Skeletal muscle tissue (tissue), 3 donors: ENCODE measurements at regions not wholly inside any gene's neighbourhood (a gene's known extent, or its start where the extent isn't known, plus 50 kb on each side); places are given as distances from the start of the nearest gene placed in this dataset.

Source experiments
- H3K27ac ChIP-seq: one replicate; pipeline ENCODE4 v1.7.0; 2013; ENCODE audit warnings: mild to moderate bottlenecking, low read depth, low read length, inconsistent platforms
- H3K27me3 ChIP-seq, 3 donors: one replicate each; pipeline ENCODE4 v1.7.0; 2013; ENCODE audit warnings: low read length in 3 of 3; ENCODE audit not compliant: control insufficient read depth in 3 of 3, insufficient read depth in 3 of 3
- H3K36me3 ChIP-seq, 3 donors: one replicate each; pipeline ENCODE4 v1.7.0; 2013; ENCODE audit warnings: low read length in 3 of 3; ENCODE audit not compliant: control insufficient read depth in 3 of 3, insufficient read depth in 3 of 3
- H3K4me1 ChIP-seq, 3 donors: one replicate each; pipeline ENCODE4 v1.7.0; 2013; ENCODE audit warnings: low read length in 3 of 3, mild to moderate bottlenecking in 3 of 3; ENCODE audit not compliant: control insufficient read depth in 3 of 3, insufficient read depth in 3 of 3
- H3K4me3 ChIP-seq, 3 donors: one replicate each; pipeline ENCODE4 v1.7.0; 2013; ENCODE audit warnings: low read length in 3 of 3
- H3K9ac ChIP-seq, 3 donors: one replicate each; pipeline ENCODE4 v1.7.0; 2013; ENCODE audit warnings: low read length in 3 of 3, mild to moderate bottlenecking in 3 of 3, moderate library complexity in 2 of 3, low read depth in 1 of 3
- H3K9me3 ChIP-seq, 3 donors: one replicate each; pipeline ENCODE4 v1.7.0; 2013; ENCODE audit warnings: low read length in 3 of 3; ENCODE audit not compliant: control insufficient read depth in 3 of 3
- donor health status: Osteomylitis.

DNA sequence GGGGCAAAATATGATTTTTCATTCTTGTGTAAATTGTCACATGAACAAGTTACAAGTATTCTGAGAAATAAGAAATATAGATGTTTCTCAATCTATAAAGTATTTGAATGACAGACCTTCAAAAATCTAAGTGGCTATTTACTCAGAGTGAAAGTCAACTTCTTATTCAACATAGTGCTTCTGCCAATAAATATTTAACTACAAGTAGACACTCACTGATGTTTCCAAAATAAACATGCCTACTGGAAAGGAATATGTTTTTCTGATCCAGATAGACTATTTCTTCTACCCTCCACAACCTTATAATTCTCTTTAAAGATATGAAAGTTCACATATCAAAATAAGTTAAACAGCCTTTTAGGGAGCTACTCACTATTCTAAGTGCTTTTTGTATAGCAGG is 296.3 kb downstream of the DSC3 start:
- H3K9me3 ChIP-seq: no peaks in the 10 kb centered on the region
- H3K36me3 ChIP-seq: no peaks in the 10 kb centered on the region
- no peaks in the 10 kb centered on the region for H3K4me1 ChIP-seq
- no peak overlapping the region for H3K9ac ChIP-seq
- no peak overlapping the region for H3K4me3 ChIP-seq
- H3K27ac ChIP-seq: no peak overlapping the region
- H3K27me3 ChIP-seq: no peaks in the 10 kb centered on the region

- Histone ChIP-seq H3K36me3 (no peaks in the 10 kb centered on the region), H3K4me1 (no peaks in the 10 kb centered on the region), H3K27ac (no peak overlapping the region), H3K9me3 (no peaks in the 10 kb centered on the region), H3K4me3 (no peak overlapping the region), H3K27me3 (no peaks in the 10 kb centered on the region), H3K9ac (no peak overlapping the region)
These were observed 299.5 kb downstream of the DSC3 start for GRCh38 chr18:30743033-30743432.

DNA sequence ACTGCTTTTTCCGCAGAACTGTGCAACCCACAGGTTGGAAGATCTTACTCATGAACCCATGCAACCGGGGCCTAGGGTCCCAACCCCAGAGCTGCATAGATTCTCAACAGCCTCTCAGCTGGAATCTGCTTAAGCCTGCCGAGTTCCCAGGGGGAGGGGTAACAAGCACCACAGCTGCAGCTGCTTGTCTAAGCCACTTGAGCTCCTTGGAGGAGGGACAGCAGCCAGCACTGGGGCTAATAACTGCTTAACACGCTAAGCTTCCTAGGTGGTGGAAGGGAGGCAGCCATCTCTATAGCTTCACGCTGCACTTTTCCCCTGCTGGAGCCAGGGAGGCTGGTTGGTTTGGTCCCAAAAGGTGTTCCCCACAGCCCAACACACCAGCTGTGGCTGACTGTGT is 311.6 kb downstream of the DSC3 start:
- H3K9ac ChIP-seq: no peak overlapping the region

DNA sequence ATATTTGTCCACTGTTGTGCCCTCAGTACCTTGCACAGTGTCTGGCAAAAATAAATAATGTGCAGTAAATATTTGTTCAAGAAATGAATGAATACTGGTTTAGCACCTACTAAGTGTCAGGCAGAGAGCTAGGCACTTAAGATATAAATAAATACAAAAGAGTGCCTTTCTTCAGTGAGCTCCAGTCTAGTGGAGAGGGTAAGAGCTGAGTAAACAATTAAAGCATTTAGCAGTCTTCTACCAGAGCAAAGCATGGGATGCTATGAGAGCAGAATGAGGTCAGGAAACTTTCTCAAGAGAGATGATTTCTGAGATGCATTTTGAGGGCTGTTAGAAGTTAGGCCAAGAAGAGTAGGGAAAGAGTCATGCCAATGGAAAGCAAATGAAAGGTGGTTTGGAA is 314.7 kb downstream of the DSC3 start:
- Histone ChIP-seq H3K4me1 (no peaks in the 10 kb centered on the region), H3K4me3 (no peak overlapping the region), H3K9ac (no peak overlapping the region)

More for the DNA sequence above, 311.6 kb downstream of the DSC3 start:
- Histone ChIP-seq H3K4me1 (no peaks in the 10 kb centered on the region), H3K36me3 (no peaks in the 10 kb centered on the region), H3K9me3 (no peaks in the 10 kb centered on the region), H3K27ac (no peak overlapping the region), H3K27me3 (no peaks in the 10 kb centered on the region), H3K4me3 (no peak overlapping the region)

GRCh38 chr18:30713299-30713698 is 329.2 kb downstream of the DSC3 start:
- H3K27ac ChIP-seq: no peak overlapping the region
- H3K36me3 ChIP-seq: no peaks in the 10 kb centered on the region
- H3K27me3 ChIP-seq: no peaks in the 10 kb centered on the region
- no peak overlapping the region for H3K9ac ChIP-seq
- H3K9me3 ChIP-seq: no peaks in the 10 kb centered on the region
- H3K4me1 ChIP-seq: no peaks in the 10 kb centered on the region
- no peak overlapping the region for H3K4me3 ChIP-seq

More for the DNA sequence above, 314.7 kb downstream of the DSC3 start:
- no peaks in the 10 kb centered on the region for H3K36me3 ChIP-seq
- no peaks in the 10 kb centered on the region for H3K9me3 ChIP-seq
- H3K27ac ChIP-seq: no peak overlapping the region
- H3K27me3 ChIP-seq: no peaks in the 10 kb centered on the region

- no peaks in the 10 kb centered on the region for H3K36me3 ChIP-seq
- H3K4me3 ChIP-seq: no peak overlapping the region
- H3K27me3 ChIP-seq: no peaks in the 10 kb centered on the region
- H3K27ac ChIP-seq: no peak overlapping the region
- no peaks in the 10 kb centered on the region for H3K4me1 ChIP-seq
- H3K9ac ChIP-seq: no peak overlapping the region
- H3K9me3 ChIP-seq: no peaks in the 10 kb centered on the region
These were observed 330.2 kb downstream of the DSC3 start for GRCh38 chr18:30712383-30712782.

GRCh38 chr18:30709595-30709994 is 332.9 kb downstream of the DSC3 start:
- Histone ChIP-seq H3K36me3 (no peaks in the 10 kb centered on the region), H3K27me3 (no peaks in the 10 kb centered on the region), H3K27ac (no peak overlapping the region), H3K4me1 (no peaks in the 10 kb centered on the region), H3K9ac (no peak overlapping the region), H3K9me3 (no peaks in the 10 kb centered on the region), H3K4me3 (no peak overlapping the region)

DNA sequence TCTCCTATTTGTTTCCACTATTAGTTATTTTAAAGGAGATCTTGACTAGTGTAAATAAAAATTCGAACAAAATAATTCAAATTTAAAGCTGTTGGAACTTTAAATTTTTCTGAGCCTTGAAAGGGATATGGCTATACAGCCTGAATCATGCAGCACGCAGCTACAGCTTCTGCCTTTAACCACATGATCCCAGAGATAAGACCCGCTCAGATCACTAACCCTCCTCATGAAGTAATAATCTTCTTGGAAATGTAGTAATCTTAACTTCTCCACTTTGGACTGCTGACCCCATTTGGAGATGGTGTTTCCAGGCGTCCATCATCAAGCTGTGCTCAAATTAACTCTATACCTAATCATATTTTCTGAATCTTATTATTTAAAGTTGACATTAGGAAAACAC is 336.6 kb downstream of the DSC3 start:
- Histone ChIP-seq H3K4me1 (no peaks in the 10 kb centered on the region), H3K27ac (no peak overlapping the region), H3K4me3 (no peak overlapping the region)

GRCh38 chr18:30698571-30698970 is 344.0 kb downstream of the DSC3 start:
- Histone ChIP-seq H3K9me3 (no peaks in the 10 kb centered on the region), H3K9ac (no peak overlapping the region), H3K4me3 (no peak overlapping the region), H3K27me3 (no peaks in the 10 kb centered on the region), H3K27ac (no peak overlapping the region), H3K4me1 (no peaks in the 10 kb centered on the region), H3K36me3 (no peaks in the 10 kb centered on the region)

More for the DNA sequence above, 336.6 kb downstream of the DSC3 start:
- Histone ChIP-seq H3K9ac (no peak overlapping the region), H3K36me3 (no peaks in the 10 kb centered on the region), H3K9me3 (no peaks in the 10 kb centered on the region), H3K27me3 (no peaks in the 10 kb centered on the region)

DNA sequence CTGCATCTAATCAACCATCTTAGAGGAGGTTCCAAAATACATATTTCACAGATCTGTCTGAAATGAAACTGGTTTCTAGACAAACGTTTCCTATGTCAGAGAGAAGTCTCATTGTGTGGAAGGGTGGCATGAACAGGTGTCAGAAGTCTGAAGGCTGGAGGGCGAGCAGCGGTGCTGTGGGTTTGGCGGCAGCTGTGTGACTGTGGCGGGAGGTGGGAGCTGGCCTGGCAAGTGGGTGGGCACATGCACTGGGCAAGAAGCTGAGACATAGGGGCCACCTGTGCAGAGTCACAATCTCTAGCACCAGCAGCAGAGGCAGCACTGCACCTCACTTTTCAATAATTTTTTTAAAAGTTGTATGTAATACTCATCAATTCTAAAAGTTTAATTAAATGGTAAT is 346.3 kb downstream of the DSC3 start:
- Histone ChIP-seq H3K9me3 (no peaks in the 10 kb centered on the region), H3K9ac (no peak overlapping the region), H3K27me3 (no peaks in the 10 kb centered on the region), H3K4me3 (no peak overlapping the region), H3K36me3 (no peaks in the 10 kb centered on the region), H3K27ac (no peak overlapping the region), H3K4me1 (no peaks in the 10 kb centered on the region)

- no peaks in the 10 kb centered on the region for H3K36me3 ChIP-seq
- no peak overlapping the region for H3K9ac ChIP-seq
- no peak overlapping the region for H3K4me3 ChIP-seq
- H3K9me3 ChIP-seq: no peaks in the 10 kb centered on the region
- H3K4me1 ChIP-seq: no peaks in the 10 kb centered on the region
- H3K27me3 ChIP-seq: no peaks in the 10 kb centered on the region
- H3K27ac ChIP-seq: no peak overlapping the region
These were observed 347.8 kb downstream of the DSC3 start for GRCh38 chr18:30694773-30695172.
